Prostate gland (tissue), 2 donors: ENCODE measurements at regions not wholly inside any gene's neighbourhood (a gene's known extent, or its start where the extent isn't known, plus 50 kb on each side); places are given as distances from the start of the nearest gene placed in this dataset.

Experiments
- POLR2A ChIP-seq: fragments of 450-650 bp; IDR thresholded peaks from one replicate; pipeline ENCODE4 v1.6.1; 2016; ENCODE audit warnings: antibody characterized with exemption, mild to moderate bottlenecking
- POLR2AphosphoS5 ChIP-seq: sonication (generic); formaldehyde crosslinking; IDR thresholded peaks from one replicate; pipeline ENCODE4 v1.6.1; 2017; ENCODE audit warnings: antibody characterized with exemption
- TF ChIP-seq, protein P1 (sequence below), 4 experiments: fragments of 200-600 bp in 2 of 4; fragments of 450-650 bp in 2 of 4; sonication (generic) in 2 of 4; IDR thresholded peaks; 1 replicate in 3 of 4; 2 replicates in 1 of 4; pipeline ENCODE4 v1.5.1; 2016 to 2019; ENCODE audit warnings: antibody characterized with exemption in 4 of 4, mild to moderate bottlenecking in 2 of 4, moderate library complexity in 2 of 4

DNA sequence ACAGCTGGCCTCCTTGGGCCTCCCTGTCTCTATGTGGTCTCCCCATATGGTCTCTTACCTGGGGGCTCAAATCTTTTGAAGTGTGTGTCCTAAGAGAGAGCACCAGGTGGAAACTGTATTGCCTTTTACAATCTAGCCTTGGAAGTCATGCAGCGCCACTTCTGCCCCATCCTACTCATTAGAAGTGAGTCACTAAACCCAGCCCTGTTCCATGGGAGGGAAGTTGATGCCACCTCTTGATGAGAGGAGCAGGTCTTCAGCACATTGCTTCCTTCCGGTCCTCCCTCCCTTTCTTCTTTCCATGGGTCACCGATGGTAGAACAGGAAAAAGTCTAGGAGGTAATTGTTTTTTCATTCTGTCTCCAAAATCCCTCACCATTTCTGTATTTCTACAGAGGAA, 156.3 kb downstream of the FOXA2 start:
- TF ChIP-seq, protein P1, sequence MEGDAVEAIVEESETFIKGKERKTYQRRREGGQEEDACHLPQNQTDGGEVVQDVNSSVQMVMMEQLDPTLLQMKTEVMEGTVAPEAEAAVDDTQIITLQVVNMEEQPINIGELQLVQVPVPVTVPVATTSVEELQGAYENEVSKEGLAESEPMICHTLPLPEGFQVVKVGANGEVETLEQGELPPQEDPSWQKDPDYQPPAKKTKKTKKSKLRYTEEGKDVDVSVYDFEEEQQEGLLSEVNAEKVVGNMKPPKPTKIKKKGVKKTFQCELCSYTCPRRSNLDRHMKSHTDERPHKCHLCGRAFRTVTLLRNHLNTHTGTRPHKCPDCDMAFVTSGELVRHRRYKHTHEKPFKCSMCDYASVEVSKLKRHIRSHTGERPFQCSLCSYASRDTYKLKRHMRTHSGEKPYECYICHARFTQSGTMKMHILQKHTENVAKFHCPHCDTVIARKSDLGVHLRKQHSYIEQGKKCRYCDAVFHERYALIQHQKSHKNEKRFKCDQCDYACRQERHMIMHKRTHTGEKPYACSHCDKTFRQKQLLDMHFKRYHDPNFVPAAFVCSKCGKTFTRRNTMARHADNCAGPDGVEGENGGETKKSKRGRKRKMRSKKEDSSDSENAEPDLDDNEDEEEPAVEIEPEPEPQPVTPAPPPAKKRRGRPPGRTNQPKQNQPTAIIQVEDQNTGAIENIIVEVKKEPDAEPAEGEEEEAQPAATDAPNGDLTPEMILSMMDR (IDR thresholded peaks at IDR 0.05): no peak
- no peak for TF ChIP-seq POLR2A
- no peak for TF ChIP-seq POLR2AphosphoS5
